NCI-H1694 treated with DMSO at 0.1 percent for 48 hours (cell line): ENCODE measurements at regions not wholly inside any gene's neighbourhood (a gene's known extent, or its start where the extent isn't known, plus 50 kb on each side); places are given as distances from the start of the nearest gene placed in this dataset.
"Not testable (repeated sequence)": the region's sequence is repeated elsewhere in the genome, so short reads cannot be mapped to it uniquely, and the experiment has no call there.

Experiments
- DNase-seq: peaks from one replicate; lab custom pipeline; 2025; lab: John Stamatoyannopoulos, UW

DNA sequence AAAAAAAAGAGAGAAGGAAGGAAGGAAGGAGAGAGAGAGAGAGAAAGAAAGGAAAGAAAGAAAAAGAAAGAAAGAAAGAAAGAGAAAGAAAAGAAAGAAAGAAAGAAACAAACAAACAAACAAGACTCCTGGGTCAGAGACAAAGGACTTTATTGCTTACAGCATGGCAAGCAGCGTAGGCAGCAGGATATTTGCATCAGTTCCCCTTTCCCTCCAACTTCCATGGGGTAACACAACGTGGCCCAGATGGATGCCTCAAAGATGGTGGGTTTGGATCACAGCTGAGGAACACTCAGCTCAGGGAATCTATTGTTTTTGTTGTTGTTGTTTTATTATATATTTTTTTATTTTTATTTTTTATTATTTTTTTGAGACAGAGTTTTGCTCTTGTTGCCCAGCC is 128.5 kb upstream of the VKORC1L1 start:
- no peak for DNase-seq

DNA sequence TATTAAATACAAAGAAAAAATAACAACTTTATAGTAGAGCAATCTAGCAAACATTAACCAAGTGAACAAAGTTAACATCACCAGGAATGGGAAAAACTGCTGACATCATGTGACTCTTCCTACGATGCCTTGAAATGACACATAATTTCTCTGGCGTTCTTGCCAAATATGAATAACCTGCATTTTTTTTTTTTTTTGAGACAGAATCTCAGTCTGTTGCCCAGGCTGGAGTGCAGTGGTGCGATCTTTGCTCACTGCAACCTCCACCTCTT is 126.5 kb upstream of the VKORC1L1 start:
- no peak for DNase-seq

DNA sequence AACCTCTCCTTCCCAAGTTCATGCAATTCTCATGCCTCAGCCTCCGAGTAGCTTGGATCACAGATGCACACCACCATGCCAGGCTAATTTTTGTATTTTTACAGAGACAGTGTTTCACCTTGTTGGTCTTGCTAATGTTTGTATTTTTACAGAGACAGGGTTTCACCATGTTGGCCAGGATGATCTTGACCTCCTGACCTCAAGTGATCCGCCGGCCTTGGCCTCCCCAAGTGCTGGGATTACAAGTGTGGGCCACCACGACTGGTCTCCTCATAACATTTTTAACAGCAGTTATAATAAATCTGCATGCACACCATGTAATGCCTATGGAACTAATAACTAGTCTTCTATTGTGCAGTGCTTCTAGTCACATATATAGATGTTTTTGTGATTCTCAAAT is 123.8 kb upstream of the VKORC1L1 start:
- no peak for DNase-seq

DNA sequence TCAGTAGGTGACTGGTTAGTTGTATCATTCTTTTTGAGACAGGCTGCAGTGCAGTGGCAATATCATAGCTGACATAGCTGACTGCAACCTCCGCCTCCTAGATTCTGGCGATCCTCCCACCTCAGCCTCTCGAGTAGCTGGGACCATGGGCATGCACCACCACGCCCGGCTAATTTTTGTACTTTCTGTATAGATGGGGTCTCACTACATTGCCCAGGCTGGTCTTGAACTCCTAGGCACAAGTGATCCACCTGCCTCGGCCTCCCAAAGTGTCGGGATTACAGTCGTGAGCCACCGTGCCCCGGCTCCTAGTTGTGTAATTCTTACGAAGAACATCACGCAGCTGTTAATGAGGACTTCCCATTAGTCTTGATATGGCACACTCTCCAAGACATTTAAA is 123.4 kb upstream of the VKORC1L1 start:
- no peak for DNase-seq

DNA sequence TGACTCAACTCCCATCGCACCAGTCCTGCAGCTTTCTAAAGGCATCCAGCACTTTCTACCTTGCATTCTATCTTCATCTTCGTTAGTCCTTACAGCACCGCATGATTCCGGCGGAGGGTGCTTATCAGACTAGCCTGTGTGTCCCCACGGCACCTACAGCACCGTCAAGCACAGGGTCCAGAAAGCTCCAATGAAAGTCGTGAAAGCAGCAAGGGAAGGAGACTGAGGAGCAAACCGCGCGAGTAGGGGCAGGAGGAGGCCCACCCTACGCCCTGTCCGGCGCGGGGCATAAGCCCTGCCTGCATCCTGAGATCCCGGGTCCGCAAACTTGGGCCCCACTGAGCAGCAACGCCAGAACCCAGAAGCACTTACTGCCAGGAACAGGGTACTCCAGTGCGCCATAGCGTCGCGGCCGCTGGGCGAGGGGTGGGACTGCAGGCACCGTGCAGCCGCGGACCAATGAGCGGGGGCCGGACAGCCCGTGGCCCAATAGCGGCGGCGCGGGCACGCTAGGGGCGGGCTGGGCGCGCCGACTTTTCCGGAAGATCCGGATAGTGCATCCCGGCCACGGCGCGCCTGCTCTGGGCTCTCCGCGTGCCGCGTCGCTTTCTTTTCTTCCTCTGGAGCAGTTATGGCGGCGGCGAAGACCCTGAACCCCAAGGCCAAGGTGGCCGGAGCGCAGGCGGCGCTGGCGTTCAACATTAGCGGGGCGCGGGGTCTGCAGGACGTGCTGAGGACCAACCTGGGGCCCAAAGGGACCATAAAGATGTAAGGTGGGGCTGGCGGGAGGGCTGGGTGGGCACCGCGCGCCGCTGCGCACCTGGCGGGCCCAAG is 122.1 kb upstream of the VKORC1L1 start:
- DNase-seq: peak; percentile 83

DNA sequence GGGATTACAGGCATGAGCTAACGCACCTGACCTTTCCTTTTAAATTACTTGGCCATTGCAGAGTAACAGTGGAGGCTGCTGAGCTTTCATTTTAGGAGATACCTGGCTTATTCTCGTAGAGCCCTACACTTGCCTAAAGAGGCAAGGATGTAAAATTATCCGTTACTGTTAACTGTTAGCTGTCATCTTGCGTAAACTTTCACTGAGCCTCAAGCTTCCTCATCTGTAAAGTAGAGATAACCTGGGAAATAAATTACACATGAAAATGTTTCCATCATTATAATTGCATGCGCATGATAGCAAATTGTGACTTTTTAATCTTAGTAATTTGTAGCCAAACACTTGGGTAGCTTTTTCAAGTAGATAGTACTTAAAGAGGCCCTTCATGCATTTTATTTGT is 118.8 kb upstream of the VKORC1L1 start:
- DNase-seq: not testable (repeated sequence)

DNA sequence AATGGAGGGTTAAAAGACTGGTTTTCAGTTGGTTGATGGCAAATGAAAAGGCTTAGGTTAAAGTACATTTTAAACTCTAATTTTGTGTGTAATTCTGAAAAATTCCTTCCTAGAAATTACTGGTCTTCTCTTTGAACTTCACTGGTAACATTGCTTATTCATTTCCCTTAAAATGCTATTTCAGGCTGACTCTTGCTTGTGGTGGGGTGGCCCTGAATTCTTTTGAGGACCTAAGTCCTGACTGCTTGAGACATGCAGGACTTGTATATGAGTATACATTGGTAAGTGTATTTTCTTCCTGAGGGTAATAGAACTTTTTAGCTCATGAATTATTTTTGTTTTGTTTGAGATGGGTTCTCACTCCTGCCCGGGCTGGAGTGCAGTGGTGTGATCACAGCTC is 113.9 kb upstream of the VKORC1L1 start:
- DNase-seq: not testable (repeated sequence)

DNA sequence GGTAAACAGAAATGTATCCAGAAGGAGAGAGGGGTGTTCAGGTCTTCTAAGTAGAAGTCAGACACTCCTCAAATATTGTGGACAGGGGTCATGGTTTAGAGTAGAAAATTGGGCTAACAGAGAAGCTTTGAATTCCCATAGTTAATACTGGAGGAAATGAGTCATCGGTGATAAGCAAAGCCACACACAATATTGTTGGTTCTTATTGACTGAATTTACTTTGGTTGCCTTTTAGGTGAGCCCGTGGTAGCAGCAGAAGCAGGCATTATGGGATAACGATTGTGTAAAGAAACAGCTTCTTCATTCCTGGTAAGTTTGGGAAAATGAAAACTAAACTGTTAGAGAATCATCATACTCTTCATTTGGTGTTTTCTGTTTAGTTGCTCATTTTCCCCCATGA is 110.2 kb upstream of the VKORC1L1 start:
- not testable (repeated sequence) for DNase-seq

DNA sequence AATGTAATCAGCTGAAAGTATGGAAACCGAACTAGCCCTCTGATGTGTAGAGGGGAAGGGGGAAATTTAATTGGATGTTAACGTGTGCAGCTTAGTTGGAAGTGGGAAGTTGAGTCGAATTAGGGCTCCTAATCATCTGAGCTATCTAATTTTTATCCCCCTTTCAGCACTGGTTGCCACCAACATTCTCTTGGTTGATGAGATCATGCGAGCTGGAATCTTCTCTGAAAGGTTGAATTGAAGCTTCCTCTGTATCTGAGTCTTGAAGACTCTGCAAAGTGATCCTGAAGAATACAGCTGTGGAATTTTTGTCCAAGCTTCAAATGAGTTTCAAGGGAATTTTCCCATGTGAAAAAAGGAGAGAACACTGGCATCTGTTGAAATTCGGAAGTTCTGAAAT is 109.8 kb upstream of the VKORC1L1 start:
- DNase-seq: not testable (repeated sequence)

DNA sequence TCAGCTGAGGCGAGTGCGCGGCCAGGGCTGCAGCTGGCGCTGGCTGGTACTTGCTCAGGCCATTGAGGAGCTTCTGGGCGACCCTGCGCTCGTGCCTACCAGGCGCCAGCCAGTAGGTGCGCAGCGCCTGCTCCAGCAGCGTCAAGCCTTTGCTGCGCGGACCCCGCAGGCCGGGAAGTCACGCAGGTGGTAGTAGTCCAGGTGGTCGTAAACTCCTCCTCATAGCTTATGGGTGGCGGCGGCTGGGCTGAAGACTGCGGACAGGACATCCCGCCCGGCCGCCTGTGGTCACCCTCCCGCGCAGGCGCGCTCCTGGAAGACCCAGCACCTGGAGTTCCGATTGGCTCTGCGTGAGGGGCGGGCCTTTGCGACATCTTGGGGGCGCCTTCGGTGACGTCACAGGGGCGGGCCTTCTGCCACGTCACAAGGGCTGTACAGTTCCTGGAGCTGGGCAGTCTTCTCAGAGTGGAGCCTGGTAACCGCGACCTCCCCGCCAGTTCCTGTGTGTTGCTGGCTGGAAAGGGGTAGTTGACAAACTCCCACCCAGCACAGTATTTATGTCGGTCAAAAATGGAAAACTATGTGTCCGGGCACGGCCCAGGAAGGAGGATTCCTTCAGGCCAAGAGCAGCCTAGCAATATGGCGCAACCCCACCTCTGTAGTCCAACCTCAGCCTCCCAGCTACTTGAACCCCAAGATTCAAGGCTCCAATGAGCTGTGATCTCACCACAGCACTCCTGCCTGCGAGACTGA is 102.2 kb upstream of the VKORC1L1 start:
- DNase-seq: peak; percentile 66

DNA sequence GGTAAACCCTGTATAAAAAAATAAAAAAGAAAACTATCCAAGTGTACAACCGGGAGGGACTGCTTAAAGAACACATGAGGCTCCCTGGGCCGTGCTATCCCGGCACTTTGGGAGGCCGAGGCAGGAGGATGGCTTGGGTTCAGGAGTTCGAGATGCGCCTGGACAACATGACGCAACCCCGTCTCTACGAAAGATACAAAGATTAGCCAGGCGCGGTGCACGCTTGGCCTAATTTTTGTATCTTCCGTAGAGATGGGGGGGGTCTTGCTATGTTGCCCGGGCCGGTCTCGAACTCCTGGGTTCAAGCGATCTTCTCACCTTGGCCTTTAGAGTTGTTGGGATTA is 101.7 kb upstream of the VKORC1L1 start:
- DNase-seq: not testable (repeated sequence)

DNA sequence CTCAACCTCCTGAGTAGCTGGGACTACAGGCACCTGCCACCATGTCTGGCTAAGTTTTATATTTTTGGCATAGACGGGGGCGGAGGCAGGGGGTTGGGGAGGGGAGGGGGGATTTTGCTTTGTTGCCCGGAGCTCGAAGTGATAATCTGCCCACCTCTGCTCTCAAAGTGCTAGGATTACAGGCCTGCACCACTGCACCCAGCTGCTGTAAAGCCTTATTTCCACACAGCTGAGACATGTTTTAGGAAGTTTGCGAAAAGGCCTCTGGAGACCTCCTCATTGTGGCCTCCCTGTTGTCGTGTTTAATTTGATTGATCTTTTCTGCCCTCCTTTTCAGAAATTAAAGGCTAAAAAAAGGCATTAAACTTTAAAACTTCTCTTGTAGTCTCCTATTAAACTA is 96.2 kb upstream of the VKORC1L1 start:
- not testable (repeated sequence) for DNase-seq

DNA sequence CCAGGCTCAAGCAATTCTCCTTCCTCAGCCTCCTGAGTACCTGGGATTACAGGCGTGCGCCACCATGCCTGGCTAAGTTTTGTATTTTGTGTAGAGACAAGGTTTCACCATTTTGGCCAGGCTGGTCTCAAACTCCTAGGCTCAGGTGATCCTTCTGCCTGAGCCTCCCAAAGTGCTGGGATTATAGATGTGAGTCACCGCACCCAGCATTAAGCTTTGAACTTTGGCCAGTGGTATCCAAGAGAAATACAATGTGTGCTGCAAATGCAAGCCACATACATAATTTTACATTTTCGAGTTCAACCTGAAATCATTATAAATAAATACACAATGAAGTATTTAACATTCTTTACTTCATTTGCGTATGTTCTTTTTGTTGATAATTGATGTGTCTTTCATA is 82.9 kb upstream of the VKORC1L1 start:
- DNase-seq: not testable (repeated sequence)

DNA sequence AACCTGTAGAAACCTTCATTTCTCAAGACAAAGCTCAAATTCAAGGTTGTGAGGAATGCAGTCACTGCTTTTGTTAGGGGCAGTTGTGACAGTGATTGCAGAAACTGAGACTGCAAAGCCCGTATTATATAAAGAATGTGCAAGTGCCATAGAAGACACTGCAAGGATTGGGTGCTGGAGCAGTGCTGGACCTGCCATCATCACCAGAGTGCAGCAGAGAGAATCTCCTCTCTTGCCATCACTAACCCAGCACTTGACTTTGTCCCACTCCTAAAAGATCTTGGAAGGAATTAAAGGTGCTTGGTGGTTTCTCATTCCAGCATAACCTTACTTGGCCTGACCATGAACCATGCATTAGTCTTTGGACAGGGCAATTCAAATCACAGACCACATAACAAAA is 81.1 kb upstream of the VKORC1L1 start:
- not testable (repeated sequence) for DNase-seq

DNA sequence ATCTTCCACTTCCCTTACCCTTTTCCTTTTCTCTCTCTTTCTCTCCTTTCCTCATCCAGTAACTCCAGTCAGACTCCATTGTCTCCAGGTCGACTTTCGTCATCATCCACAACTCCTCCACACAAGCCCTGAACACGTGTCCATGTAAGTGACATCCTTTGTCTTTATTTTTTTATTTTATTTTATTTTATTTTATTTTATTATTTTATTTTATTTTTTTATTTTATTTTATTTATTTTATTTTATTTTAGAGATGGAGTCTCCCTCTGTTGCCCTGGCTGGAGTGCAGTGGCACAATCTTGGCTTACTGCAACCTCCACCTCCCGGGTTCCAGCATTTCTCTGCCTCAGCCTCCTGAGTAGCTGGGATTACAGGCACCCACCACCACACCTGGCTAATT is 80.1 kb upstream of the VKORC1L1 start:
- not testable (repeated sequence) for DNase-seq

DNA sequence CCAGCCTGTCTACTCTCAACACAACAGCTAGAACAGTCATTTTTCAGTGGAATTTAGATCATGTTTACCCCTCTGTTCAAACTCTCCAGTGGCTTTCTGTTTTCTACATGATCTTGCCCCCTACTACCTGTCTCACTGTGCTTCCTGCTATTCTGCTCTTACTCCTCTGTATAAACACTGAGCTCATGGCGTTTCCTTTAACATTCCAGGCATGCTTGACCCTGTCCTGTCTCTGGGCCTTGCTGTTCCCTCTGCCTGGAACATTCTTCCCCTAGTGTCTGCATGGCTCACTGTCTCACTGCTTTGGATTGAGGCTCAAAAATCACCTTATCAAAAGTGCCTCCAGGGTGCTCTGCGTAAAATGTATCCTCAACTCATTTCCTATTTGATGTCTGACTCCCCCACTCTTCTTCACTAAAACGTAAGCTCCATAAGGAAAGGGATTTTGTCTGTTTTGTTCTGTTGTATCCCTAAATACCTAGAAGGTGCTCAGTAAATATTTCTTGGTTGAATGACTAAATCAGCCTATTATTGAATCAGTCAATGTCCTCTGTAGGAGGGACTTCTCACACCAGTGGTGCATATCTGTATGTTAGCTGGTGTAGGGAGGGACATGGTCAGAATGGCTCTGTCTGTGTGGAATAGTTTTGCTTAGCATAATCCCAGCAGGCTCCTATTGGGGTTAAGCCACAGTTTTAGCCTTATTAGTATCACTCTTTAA is 78.0 kb upstream of the VKORC1L1 start:
- not testable (repeated sequence) for DNase-seq

DNA sequence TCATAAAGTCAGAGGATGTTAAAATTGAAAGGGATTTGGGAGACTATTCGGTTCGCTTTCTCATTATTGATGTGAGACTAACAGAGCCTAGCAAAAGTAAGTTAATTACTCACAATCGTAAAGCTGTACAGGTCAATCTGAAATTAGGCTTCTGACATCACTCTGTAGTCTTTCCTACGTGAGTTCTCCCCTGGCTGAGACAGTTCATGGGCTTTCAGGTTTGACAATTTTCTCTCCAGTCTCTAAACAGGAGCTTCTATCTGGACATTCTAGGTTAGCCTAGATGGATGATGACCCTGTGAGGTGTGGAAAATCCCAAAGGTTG is 77.5 kb upstream of the VKORC1L1 start:
- DNase-seq: not testable (repeated sequence)

DNA sequence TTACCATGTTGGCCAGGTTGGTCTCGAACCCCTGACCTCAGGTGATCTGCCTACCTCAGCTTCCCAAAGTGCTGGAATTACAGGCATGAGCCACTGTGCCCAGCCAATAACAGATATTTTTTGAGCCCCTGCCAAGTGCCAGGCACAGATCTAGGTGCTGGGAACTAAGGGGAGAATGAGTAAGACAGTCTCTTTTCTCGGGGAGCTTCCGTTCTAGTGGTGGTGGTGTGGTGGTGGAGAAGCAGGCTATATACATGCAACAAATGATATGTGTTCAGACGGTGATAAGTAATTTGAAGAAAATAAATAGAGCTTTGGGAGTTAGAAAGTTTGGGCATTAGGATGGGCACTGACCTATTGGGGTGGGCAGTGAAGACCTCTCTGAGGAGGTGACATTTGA is 76.7 kb upstream of the VKORC1L1 start:
- no peak for DNase-seq

DNA sequence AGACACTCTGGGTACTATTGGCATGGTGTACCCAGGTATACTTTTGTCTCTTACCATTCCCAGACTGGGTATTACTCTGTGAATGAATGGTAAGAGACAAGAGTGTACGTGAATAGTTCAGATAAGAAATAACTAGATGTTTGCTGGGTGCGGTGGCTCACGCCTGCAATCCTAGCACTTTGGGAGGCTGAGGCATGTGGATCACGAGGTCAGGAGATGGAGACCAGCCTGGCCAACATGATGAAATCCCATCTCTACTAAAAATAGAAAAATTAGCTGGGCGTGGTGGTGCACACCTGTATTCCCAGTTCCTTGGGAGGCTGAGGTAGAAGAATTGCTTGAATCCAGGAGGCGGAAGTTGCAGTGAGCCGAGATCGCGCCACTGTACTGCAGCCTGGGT is 75.8 kb upstream of the VKORC1L1 start:
- not testable (repeated sequence) for DNase-seq

DNA sequence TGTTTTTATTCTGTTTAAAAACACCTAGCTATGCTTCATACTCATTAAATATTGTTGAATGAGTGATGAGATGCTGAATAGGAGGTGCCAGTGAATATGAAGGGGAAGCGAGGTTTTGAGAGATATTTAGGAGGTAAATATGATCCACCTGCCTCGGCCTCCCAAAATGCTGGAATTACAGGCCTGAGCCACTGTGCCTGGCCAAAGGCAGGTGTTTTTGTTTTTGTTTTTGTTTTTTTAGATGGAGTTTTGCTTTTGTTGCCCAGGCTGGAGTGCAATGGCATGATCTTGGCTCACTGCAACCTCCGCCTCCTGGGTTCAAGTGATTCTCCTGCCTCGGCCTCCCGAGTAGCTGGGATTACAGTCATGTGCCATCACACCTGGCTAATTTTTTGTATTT is 75.3 kb upstream of the VKORC1L1 start:
- not testable (repeated sequence) for DNase-seq

DNA sequence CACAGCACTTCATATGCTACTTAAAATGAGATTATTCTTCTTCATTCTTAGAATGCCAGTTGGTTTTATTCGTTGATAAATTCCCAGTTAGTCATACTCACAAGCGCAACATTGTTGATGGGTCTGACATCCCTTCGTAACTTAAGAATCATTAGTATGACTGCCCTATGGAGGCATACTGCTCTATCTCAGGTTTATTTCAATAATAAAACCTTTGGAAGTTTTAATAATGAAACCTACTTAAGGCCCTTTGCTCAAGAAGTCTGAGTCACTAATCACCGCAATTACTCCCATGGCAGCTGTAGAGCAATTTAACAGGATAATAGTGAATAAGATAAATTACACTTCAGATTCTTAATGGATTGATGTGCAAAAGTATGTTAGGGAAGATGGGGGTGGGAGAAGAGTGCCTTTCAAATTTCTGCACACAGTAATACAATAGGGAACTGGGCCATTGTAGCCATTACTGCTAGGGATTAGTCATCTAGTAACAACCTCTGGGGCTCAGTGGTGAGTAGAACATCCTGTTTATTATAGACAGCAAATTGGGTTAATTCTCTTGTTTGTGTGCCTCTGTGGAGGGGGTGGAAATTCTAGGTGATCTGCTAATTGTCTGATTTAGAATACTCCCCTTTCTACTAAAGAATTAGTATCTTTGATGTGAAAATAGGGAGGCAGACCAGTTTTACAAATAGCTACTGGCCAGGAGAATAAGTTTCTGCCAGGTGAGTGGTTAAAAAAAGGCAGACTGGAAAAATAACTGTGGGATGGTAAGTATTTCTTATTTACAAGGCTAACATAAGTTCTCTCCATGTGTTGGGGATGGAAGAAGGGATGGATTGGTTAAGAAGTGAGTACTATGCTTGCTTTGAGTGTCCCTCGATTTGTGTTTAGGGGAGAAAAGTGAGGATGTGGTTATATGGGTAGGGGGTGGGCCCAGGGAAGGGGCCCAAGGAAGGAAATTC is 74.5 kb upstream of the VKORC1L1 start:
- DNase-seq: no peak

DNA sequence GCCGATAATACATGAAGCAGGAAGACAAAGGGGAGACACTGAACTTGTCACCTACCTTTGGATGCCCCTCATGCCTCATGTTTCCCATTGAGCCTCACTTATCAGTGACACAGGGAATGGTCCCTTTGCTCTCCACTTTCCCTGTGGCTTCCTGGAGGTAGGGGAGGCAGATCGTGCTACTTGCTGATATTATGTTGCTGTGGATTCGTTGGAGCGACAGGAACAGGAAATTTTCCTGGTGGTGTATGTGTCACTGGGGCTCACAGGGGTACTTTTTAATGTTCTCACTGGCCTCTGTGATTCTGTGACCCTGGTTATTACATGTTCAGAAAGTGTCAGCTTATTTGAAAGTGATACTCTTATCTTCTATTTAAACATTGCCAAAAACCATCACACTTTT is 72.7 kb upstream of the VKORC1L1 start:
- DNase-seq: not testable (repeated sequence)
